Smooth muscle cell (in vitro differentiated cells): ENCODE measurements at regions not wholly inside any gene's neighbourhood (a gene's known extent, or its start where the extent isn't known, plus 50 kb on each side); places are given as distances from the start of the nearest gene placed in this dataset.

ENCODE experiments used
- DNase-seq: peaks from one replicate; lab custom pipeline; 2025; ENCODE audit not compliant: unreplicated experiment; lab: John Stamatoyannopoulos, UW
- H2AFZ ChIP-seq: fragments of 200-600 bp; sonication (generic); 2 replicates; pipeline ENCODE4 v1.6.0; 2016; ENCODE audit warnings: antibody characterized with exemption, low read depth, mild to moderate bottlenecking
- H3F3A ChIP-seq: fragments of 200-600 bp; sonication (generic); 2 replicates; pipeline ENCODE4 v1.6.0; 2017; ENCODE audit warnings: antibody characterized with exemption, low read depth
- H3K27ac ChIP-seq: fragments of 200-600 bp; sonication (generic); 2 replicates; pipeline ENCODE4 v1.5.1; 2016; ENCODE audit warnings: low read depth, mild to moderate bottlenecking
- H3K27me3 ChIP-seq: fragments of 200-600 bp; sonication (generic); 2 replicates; pipeline ENCODE4 v1.6.1; 2016; ENCODE audit warnings: low read depth, mild to moderate bottlenecking
- H3K36me3 ChIP-seq: fragments of 200-600 bp; sonication (generic); 2 replicates; pipeline ENCODE4 v1.5.1; 2016; ENCODE audit warnings: low read depth
- H3K4me1 ChIP-seq: fragments of 200-600 bp; sonication (generic); 2 replicates; pipeline ENCODE4 v1.5.1; 2016; ENCODE audit warnings: low read depth
- H3K4me2 ChIP-seq: fragments of 200-600 bp; sonication (generic); 2 replicates; pipeline ENCODE4 v1.6.0; 2016; ENCODE audit warnings: mild to moderate bottlenecking
- H3K4me3 ChIP-seq: fragments of 200-600 bp; sonication (generic); 2 replicates; pipeline ENCODE4 v1.5.1; 2016; ENCODE audit warnings: mild to moderate bottlenecking
- H3K79me2 ChIP-seq: fragments of 200-600 bp; sonication (generic); 2 replicates; pipeline ENCODE4 v1.6.0; 2016; ENCODE audit warnings: low read depth, mild to moderate bottlenecking
- H3K9ac ChIP-seq: fragments of 200-600 bp; sonication (generic); 2 replicates; pipeline ENCODE4 v1.6.0; 2016; ENCODE audit warnings: low read depth
- H3K9me3 ChIP-seq: fragments of 200-600 bp; sonication (generic); replicated peaks from 2 replicates; pipeline ENCODE4 v1.5.1; 2016; ENCODE audit warnings: low read depth
- H4K20me1 ChIP-seq: fragments of 200-600 bp; sonication (generic); 2 replicates; pipeline ENCODE4 v1.6.0; 2016; ENCODE audit warnings: low read depth
- WGBS: methylation state at CpG from one replicate; pipeline ENCODE4 v1.1.7; 2016; ENCODE audit warnings: low lambda C conversion rate; 5-methylcytosine and 5-hydroxymethylcytosine counted together
- TF ChIP-seq, protein P1 (sequence below): fragments of 200-600 bp; sonication (generic); IDR thresholded peaks from 2 replicates; pipeline ENCODE4 v1.5.1; 2017; ENCODE audit warnings: borderline replicate concordance, mild to moderate bottlenecking, antibody characterized with exemption; ENCODE audit not compliant: insufficient read depth, poor library complexity, severe bottlenecking

DNA sequence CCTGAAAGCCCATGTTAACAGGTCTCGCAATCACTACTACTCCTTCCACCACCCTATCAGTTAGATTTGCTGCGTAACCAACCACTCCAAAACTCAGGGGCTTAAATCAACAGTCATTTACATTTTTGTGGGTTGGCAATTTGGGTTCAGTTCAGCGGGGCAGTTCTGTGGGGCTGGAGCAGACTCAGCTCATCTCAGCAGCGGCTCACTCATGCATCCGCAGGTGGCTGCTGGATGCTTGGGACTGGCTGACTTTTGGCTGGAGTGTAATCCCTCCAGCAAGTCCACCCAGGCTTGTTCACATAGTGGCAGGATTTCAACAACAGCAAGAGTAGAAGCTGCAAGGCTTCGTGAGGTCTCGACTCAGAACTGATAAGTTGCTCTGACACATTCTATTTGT, 79.2 kb downstream of the NEUROD6 start:
- 61% methylated on average over 7 of the region's 7 CpGs for WGBS
- TF ChIP-seq, protein P1, sequence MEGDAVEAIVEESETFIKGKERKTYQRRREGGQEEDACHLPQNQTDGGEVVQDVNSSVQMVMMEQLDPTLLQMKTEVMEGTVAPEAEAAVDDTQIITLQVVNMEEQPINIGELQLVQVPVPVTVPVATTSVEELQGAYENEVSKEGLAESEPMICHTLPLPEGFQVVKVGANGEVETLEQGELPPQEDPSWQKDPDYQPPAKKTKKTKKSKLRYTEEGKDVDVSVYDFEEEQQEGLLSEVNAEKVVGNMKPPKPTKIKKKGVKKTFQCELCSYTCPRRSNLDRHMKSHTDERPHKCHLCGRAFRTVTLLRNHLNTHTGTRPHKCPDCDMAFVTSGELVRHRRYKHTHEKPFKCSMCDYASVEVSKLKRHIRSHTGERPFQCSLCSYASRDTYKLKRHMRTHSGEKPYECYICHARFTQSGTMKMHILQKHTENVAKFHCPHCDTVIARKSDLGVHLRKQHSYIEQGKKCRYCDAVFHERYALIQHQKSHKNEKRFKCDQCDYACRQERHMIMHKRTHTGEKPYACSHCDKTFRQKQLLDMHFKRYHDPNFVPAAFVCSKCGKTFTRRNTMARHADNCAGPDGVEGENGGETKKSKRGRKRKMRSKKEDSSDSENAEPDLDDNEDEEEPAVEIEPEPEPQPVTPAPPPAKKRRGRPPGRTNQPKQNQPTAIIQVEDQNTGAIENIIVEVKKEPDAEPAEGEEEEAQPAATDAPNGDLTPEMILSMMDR, result no peak
- no peak for DNase-seq

DNA sequence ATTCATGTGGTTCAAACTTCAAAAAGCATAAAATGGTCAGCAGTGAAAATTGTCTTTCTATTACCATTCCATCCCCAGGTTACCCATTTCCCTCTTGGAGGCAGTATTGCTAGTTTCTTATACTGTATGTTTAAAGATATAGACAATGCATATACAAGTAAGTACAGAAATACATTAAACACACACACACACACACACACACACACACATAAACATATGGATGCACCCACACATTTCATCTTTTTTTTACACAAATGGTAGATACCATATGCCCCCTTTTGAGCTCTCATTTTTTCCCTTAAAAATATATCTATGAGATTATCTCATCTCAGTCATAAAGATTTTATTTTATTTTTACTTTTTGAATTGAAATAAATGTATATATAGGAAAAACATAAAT, 79.7 kb downstream of the NEUROD6 start:
- no peaks in the 10 kb centered on the region for H3K79me2 ChIP-seq
- TF ChIP-seq, protein P1, result no peak

More for the DNA sequence above, 79.2 kb downstream of the NEUROD6 start:
- Histone ChIP-seq H3K79me2 (no peaks in the 10 kb centered on the region), H3K36me3 (no peaks in the 10 kb centered on the region), H3K9me3 (no peaks in the 10 kb centered on the region), H3K4me3 (no peak overlapping the region), H3K27ac (no peak overlapping the region), H2AFZ (no peak overlapping the region), H3K4me1 (no peaks in the 10 kb centered on the region), H3K4me2 (no peak overlapping the region), H4K20me1 (no peaks in the 10 kb centered on the region), H3K9ac (no peak overlapping the region), H3F3A (no peaks in the 10 kb centered on the region), H3K27me3 (peaks cover 17% of the 10 kb centered on the region)

DNA sequence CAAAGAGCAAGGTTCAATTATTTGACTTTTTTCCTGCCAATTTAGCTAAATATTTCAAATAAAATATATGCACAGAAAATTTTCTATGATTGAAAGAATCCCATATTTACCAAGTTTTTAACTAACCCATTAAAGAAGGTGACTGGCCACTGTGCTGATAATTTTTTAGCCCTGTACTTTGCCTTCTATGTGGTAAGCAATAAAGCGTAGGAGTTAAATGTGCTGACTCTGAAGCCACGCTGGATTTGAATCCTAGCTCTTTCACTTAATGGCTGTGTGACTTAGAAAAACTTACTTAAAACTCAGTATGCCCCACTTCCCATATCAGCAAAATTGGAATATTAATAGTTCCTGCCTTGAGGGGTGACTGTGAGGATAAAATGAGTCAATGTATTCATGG, 82.1 kb downstream of the NEUROD6 start:
- Histone ChIP-seq H4K20me1 (no peaks in the 10 kb centered on the region), H3K4me3 (no peak overlapping the region), H2AFZ (no peak overlapping the region), H3K4me1 (no peaks in the 10 kb centered on the region), H3F3A (no peaks in the 10 kb centered on the region), H3K27ac (no peak overlapping the region), H3K9ac (no peak overlapping the region), H3K9me3 (no peaks in the 10 kb centered on the region), H3K4me2 (no peak overlapping the region), H3K27me3 (no peaks in the 10 kb centered on the region), H3K36me3 (no peaks in the 10 kb centered on the region), H3K79me2 (no peaks in the 10 kb centered on the region)
- TF ChIP-seq, protein P1, result no peak
- no peak for DNase-seq
- WGBS, result 89% methylated on average over 2 of the region's 2 CpGs

More for the DNA sequence above, 79.7 kb downstream of the NEUROD6 start:
- Histone ChIP-seq H3K27ac (no peak overlapping the region), H3K4me2 (no peak overlapping the region), H3F3A (no peaks in the 10 kb centered on the region), H3K9me3 (no peaks in the 10 kb centered on the region), H3K9ac (no peak overlapping the region), H3K4me1 (no peaks in the 10 kb centered on the region), H3K27me3 (peaks cover 14% of the 10 kb centered on the region), H4K20me1 (no peaks in the 10 kb centered on the region), H2AFZ (no peak overlapping the region), H3K4me3 (no peak overlapping the region), H3K36me3 (no peaks in the 10 kb centered on the region)
- DNase-seq, result no peak

DNA sequence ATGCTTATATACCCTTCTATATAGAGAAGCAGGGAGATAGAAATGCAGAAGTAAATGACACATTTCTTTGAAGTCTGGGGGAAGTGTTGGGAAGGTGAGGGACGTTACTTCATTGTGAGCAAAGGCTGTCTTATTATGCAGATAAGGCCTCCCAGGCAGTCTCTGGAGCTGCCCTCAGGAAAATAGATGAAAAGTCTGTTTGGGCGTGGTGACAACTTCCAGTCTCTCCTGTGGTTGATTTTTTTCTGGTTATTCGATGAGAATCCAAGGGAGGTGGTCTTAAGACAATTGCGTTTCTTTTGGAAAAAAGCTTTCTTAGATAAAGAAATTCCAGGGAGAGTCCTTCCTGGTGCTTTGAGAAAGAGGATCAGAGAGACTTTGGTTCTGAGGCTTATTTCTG, 84.0 kb downstream of the NEUROD6 start:
- H4K20me1 ChIP-seq, result no peaks in the 10 kb centered on the region
- TF ChIP-seq, protein P1, result no peak

More for the DNA sequence above, 84.0 kb downstream of the NEUROD6 start:
- Histone ChIP-seq H3K9ac (no peak overlapping the region), H3K4me3 (no peak overlapping the region), H3K4me1 (no peaks in the 10 kb centered on the region), H3K27ac (no peak overlapping the region), H3K36me3 (no peaks in the 10 kb centered on the region), H3K79me2 (no peaks in the 10 kb centered on the region), H3F3A (no peaks in the 10 kb centered on the region), H2AFZ (no peak overlapping the region), H3K9me3 (no peaks in the 10 kb centered on the region), H3K4me2 (no peak overlapping the region), H3K27me3 (peaks cover 6% of the 10 kb centered on the region)
- no peak for DNase-seq
- 62% methylated on average over 4 of the region's 4 CpGs for WGBS
